PFSK-1 (cell line): ENCODE measurements at regions not wholly inside any gene's neighbourhood (a gene's known extent, or its start where the extent isn't known, plus 50 kb on each side); places are given as distances from the start of the nearest gene placed in this dataset.

Source experiments
- POLR2AphosphoS5 ChIP-seq: IDR thresholded peaks from 2 replicates; pipeline ENCODE4 v1.6.1; 2012; ENCODE audit warnings: low read depth, mild to moderate bottlenecking, control low read depth, low read length, moderate library complexity
- TF ChIP-seq, protein P1 (sequence below), 2 experiments: IDR thresholded peaks; 2 replicates each; pipeline versions ENCODE4 v1.6.1 to v1.8.0; 2011 to 2012; ENCODE audit warnings: low read depth in 2 of 2, low read length in 2 of 2, control low read depth in 1 of 2, inconsistent platforms in 1 of 2, mild to moderate bottlenecking in 1 of 2, moderate library complexity in 1 of 2; ENCODE audit not compliant: insufficient read depth in 1 of 2

DNA sequence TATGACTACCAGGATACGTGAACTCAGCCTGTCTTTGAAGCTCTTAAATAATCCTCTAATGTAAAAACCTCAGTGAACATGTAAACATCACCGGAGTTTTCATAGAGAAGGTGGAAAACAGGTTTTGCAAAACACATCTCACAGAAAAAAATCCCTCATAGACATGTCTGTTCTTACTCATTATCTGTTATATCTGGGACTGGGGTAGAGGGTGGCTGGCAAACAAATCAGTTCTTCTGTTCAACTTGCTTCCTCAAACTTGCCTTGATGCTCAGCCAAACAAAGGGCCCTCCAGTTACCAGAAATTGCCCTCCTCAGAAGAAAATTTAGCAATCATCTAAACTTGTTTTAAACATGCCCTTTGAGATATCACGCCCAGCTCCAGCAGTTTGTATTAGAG, 66.1 kb upstream of the CXADR start:
- no peak for TF ChIP-seq POLR2AphosphoS5
- TF ChIP-seq, protein P1, sequence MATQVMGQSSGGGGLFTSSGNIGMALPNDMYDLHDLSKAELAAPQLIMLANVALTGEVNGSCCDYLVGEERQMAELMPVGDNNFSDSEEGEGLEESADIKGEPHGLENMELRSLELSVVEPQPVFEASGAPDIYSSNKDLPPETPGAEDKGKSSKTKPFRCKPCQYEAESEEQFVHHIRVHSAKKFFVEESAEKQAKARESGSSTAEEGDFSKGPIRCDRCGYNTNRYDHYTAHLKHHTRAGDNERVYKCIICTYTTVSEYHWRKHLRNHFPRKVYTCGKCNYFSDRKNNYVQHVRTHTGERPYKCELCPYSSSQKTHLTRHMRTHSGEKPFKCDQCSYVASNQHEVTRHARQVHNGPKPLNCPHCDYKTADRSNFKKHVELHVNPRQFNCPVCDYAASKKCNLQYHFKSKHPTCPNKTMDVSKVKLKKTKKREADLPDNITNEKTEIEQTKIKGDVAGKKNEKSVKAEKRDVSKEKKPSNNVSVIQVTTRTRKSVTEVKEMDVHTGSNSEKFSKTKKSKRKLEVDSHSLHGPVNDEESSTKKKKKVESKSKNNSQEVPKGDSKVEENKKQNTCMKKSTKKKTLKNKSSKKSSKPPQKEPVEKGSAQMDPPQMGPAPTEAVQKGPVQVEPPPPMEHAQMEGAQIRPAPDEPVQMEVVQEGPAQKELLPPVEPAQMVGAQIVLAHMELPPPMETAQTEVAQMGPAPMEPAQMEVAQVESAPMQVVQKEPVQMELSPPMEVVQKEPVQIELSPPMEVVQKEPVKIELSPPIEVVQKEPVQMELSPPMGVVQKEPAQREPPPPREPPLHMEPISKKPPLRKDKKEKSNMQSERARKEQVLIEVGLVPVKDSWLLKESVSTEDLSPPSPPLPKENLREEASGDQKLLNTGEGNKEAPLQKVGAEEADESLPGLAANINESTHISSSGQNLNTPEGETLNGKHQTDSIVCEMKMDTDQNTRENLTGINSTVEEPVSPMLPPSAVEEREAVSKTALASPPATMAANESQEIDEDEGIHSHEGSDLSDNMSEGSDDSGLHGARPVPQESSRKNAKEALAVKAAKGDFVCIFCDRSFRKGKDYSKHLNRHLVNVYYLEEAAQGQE (IDR thresholded peaks at IDR 0.05; ENCODE audit: insufficient read depth in 1 of 2, low read depth in 2 of 2, low read length in 2 of 2): no peak
